Spleen (tissue), 7 donors: ENCODE measurements at regions not wholly inside any gene's neighbourhood (a gene's known extent, or its start where the extent isn't known, plus 50 kb on each side); places are given as distances from the start of the nearest gene placed in this dataset.

Experiments used
- POLR2A ChIP-seq, 3 donors: fragments of 450-650 bp; IDR thresholded peaks; one replicate each; pipeline ENCODE4 v1.5.1; 2017; ENCODE audit warnings: antibody characterized with exemption in 3 of 3, mild to moderate bottlenecking in 1 of 3
- POLR2AphosphoS5 ChIP-seq, 3 donors: sonication (generic); formaldehyde crosslinking; IDR thresholded peaks; one replicate each; pipeline ENCODE4 v1.5.1; 2017; ENCODE audit warnings: antibody characterized with exemption in 3 of 3
- TF ChIP-seq, protein P1 (sequence below), 11 experiments: fragments of 200-600 bp in 7 of 11; fragments of 450-650 bp in 4 of 11; sonication (generic) in 4 of 11; IDR thresholded peaks in 8 of 11; conservative IDR thresholded peaks in 3 of 11; 1 replicate in 7 of 11; 2 replicates in 4 of 11; pipeline versions ENCODE4 v1.4.0 to v1.8.0; 2016 to 2021; ENCODE audit warnings: antibody characterized with exemption in 11 of 11, inconsistent platforms in 4 of 11, mild to moderate bottlenecking in 1 of 11
- donor health status: DM: no; HTN: no; CAD: no; lungs with moderate emphysema.
- donor health status: DM: no; HTN: no; CAD: no.
- donor health status: DM: no; HTN: no; CAD: no.

DNA sequence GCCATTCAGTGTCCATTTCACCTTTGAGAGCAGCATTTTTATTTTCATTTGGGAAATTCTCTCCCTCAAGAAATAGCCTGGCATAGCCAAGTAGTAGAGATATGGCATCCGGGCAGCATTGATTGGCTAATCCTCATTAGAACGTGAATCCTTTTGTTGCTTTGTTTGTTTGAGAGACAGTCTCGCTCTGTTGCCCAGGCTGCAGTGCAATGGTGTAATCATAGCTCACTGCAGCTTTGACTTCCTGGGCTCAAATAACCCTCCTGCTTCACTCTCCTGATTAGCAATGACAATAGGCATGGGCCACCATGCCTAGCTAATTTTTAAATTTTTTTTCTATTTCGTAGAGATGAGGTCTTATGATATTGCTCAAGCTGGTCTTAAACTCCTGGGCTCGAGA is 1174.9 kb upstream of the AUTS2 start:
- TF ChIP-seq, protein P1, sequence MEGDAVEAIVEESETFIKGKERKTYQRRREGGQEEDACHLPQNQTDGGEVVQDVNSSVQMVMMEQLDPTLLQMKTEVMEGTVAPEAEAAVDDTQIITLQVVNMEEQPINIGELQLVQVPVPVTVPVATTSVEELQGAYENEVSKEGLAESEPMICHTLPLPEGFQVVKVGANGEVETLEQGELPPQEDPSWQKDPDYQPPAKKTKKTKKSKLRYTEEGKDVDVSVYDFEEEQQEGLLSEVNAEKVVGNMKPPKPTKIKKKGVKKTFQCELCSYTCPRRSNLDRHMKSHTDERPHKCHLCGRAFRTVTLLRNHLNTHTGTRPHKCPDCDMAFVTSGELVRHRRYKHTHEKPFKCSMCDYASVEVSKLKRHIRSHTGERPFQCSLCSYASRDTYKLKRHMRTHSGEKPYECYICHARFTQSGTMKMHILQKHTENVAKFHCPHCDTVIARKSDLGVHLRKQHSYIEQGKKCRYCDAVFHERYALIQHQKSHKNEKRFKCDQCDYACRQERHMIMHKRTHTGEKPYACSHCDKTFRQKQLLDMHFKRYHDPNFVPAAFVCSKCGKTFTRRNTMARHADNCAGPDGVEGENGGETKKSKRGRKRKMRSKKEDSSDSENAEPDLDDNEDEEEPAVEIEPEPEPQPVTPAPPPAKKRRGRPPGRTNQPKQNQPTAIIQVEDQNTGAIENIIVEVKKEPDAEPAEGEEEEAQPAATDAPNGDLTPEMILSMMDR (IDR thresholded peaks at IDR 0.05 in 8 of 11, conservative IDR thresholded peaks at IDR 0.05 in 3 of 11): no peak
- TF ChIP-seq POLR2AphosphoS5 (IDR thresholded peaks at IDR 0.05) (no peak), POLR2A (IDR thresholded peaks at IDR 0.05) (no peak)
